ENCODE measurements at regions not wholly inside any gene's neighbourhood (a gene's known extent, or its start where the extent isn't known, plus 50 kb on each side); places are given as distances from the start of the nearest gene placed in this dataset.

- TF ChIP-seq EZH2 (IDR thresholded peaks at IDR 0.05) (no peak), POLR2AphosphoS5 (IDR thresholded peaks at IDR 0.05; ENCODE audit: borderline replicate concordance, low read depth, low read length) (no peak)
These were observed 158.1 kb downstream of the RBM43 start for GRCh38 chr2:151103551-151103950.
